HepG2 (cell line): ENCODE measurements at regions not wholly inside any gene's neighbourhood (a gene's known extent, or its start where the extent isn't known, plus 50 kb on each side); places are given as distances from the start of the nearest gene placed in this dataset.

ENCODE experiments used
- ATAC-seq: fragments of 200-7000 bp; cut with Tn5 transposase; 3 replicates; pipeline ENCODE4 v1.9.1; 2020; ENCODE audit warnings: mild to moderate bottlenecking, moderate library complexity
- BruUV-seq: library from RNA; stranded (reverse); fragments of 400-500 nt; replicated peaks from 2 replicates; lab custom pipeline; 2021; lab: Mats Ljungman, UMichigan
- CTCF ChIA-PET: fragments of 300-600 bp; formaldehyde crosslinking; extraction: SDS; loops from one replicate; lab custom pipeline; 2021; ENCODE audit warnings: low total read pairs, inconsistent platforms, low intra/inter-chr PET ratio; lab: Yijun Ruan, JAX
- POLR2A ChIA-PET: fragments of 350-600 bp; sonication (Branson Sonifier 250); formaldehyde crosslinking; loops from one replicate; lab custom pipeline; 2020; ENCODE audit warnings: antibody characterized with exemption, inconsistent platforms; lab: Yijun Ruan, JAX
- DNase-seq: peaks from one replicate; pipeline ENCODE4 v3.0.0-alpha.2; 2015; ENCODE audit warnings: low spot score
- FAIRE-seq: peaks from 3 replicates; lab custom pipeline; 2011; peaks lifted over from hg19 to GRCh38; lab: Jason Lieb, UNC
- H2AFZ ChIP-seq: one replicate; pipeline ENCODE4 v1.6.1; 2011; ENCODE audit warnings: low read length, inconsistent platforms
- H3K27ac ChIP-seq: fragments of 300-600 bp; 3 replicates; pipeline ENCODE4 v1.8.0; 2011; ENCODE audit warnings: mixed run types, mild to moderate bottlenecking, mixed read lengths, low read length, inconsistent platforms; ENCODE audit not compliant: insufficient read depth; ENCODE audit errors: extremely low read length
- H3K27me3 ChIP-seq, 2 experiments: fragments of 200-600 bp in 1 of 2; 2 replicates in 1 of 2; 3 replicates in 1 of 2; pipeline versions ENCODE4 v1.6.0 to v1.8.0; 2011; ENCODE audit warnings: low read length in 2 of 2, mild to moderate bottlenecking in 2 of 2, moderate library complexity in 2 of 2, inconsistent platforms in 1 of 2; ENCODE audit not compliant: insufficient read depth in 2 of 2, control insufficient read depth in 1 of 2
- H3K36me3 ChIP-seq, 2 experiments: fragments of 200-600 bp in 1 of 2; replicated peaks in 1 of 2; 2 replicates in 1 of 2; 3 replicates in 1 of 2; pipeline versions ENCODE4 v1.5.1 to v1.8.0; 2011; ENCODE audit warnings: low read length in 2 of 2, inconsistent platforms in 1 of 2; ENCODE audit not compliant: insufficient read depth in 2 of 2, control insufficient read depth in 1 of 2
- H3K4me1 ChIP-seq: 2 replicates; pipeline ENCODE4 v1.5.1; 2012; ENCODE audit warnings: low read length, inconsistent platforms; ENCODE audit not compliant: insufficient read depth
- H3K4me2 ChIP-seq: 2 replicates; pipeline ENCODE4 v1.6.0; 2011; ENCODE audit warnings: low read depth, low read length, inconsistent platforms
- H3K4me3 ChIP-seq, 3 experiments: fragments of 200-600 bp in 1 of 3; sonication (generic), shearing (Covaris generic) in 1 of 3; replicated peaks in 1 of 3; 2 replicates each; pipeline ENCODE4 v1.5.1; 2011 to 2016; ENCODE audit warnings: low read length in 3 of 3, inconsistent platforms in 2 of 3, low read depth in 2 of 3, mild to moderate bottlenecking in 2 of 3, control low read depth in 1 of 3, mixed read lengths in 1 of 3; ENCODE audit not compliant: insufficient read depth in 1 of 3
- H3K79me2 ChIP-seq: one replicate; pipeline ENCODE4 v1.6.1; 2011; ENCODE audit warnings: low read length, inconsistent platforms; ENCODE audit not compliant: insufficient read depth
- H3K9ac ChIP-seq: 2 replicates; pipeline ENCODE4 v1.6.0; 2011; ENCODE audit warnings: mild to moderate bottlenecking, low read depth, low read length, inconsistent platforms; ENCODE audit not compliant: insufficient read depth
- H3K9me3 ChIP-seq: 2 replicates; pipeline ENCODE4 v1.5.1; 2012; ENCODE audit warnings: mild to moderate bottlenecking, low read length
- H4K20me1 ChIP-seq: 2 replicates; pipeline ENCODE4 v1.6.0; 2011; ENCODE audit warnings: inconsistent platforms, mild to moderate bottlenecking, low read length, moderate library complexity; ENCODE audit not compliant: insufficient read depth
- FOXC1 ChIP-seq: sonication (generic); formaldehyde crosslinking; IDR thresholded peaks from 2 replicates; pipeline ENCODE4 v1.8.0; 2022; ENCODE audit warnings: mild to moderate bottlenecking, missing genetic modification reagents, borderline replicate concordance
- LBX2 ChIP-seq: sonication (generic); formaldehyde crosslinking; IDR thresholded peaks from 2 replicates; pipeline ENCODE4 v1.5.0; 2020; ENCODE audit warnings: missing genetic modification reagents, mild to moderate bottlenecking, borderline replicate concordance
- MED8 ChIP-seq: sonication (generic); formaldehyde crosslinking; IDR thresholded peaks from 2 replicates; pipeline ENCODE4 v1.8.1; 2023; ENCODE audit warnings: mild to moderate bottlenecking, missing genetic modification reagents; ENCODE audit not compliant: insufficient replicate concordance
- MEF2D ChIP-seq: sonication (generic); formaldehyde crosslinking; IDR thresholded peaks from 2 replicates; pipeline ENCODE4 v1.5.1; 2020; ENCODE audit warnings: mild to moderate bottlenecking, missing genetic modification reagents
- RFX1 ChIP-seq: fragments of 450-650 bp; IDR thresholded peaks from 2 replicates; pipeline ENCODE4 v1.6.1; 2017
- TGIF2 ChIP-seq: IDR thresholded peaks from 2 replicates; pipeline ENCODE4 v1.6.1; 2016; ENCODE audit warnings: control low read depth, missing compliant biosample characterization
- TSC22D2 ChIP-seq: sonication (generic); formaldehyde crosslinking; IDR thresholded peaks from 2 replicates; pipeline ENCODE4 v1.5.1; 2020; ENCODE audit warnings: missing genetic modification reagents, mild to moderate bottlenecking, borderline replicate concordance
- ZBTB1 ChIP-seq: sonication (generic); formaldehyde crosslinking; IDR thresholded peaks from 2 replicates; pipeline ENCODE4 v1.4.0; 2020; ENCODE audit warnings: missing genetic modification reagents, borderline replicate concordance
- ZFP82 ChIP-seq: sonication (generic); formaldehyde crosslinking; IDR thresholded peaks from 2 replicates; pipeline ENCODE4 v1.5.1; 2020; ENCODE audit warnings: mild to moderate bottlenecking, missing genetic modification reagents, borderline replicate concordance
- ZNF281 ChIP-seq: sonication (generic); formaldehyde crosslinking; IDR thresholded peaks from 2 replicates; pipeline ENCODE4 v1.4.0; 2020; ENCODE audit warnings: missing genetic modification reagents, borderline replicate concordance
- ZNF337 ChIP-seq: sonication (generic); formaldehyde crosslinking; IDR thresholded peaks from 2 replicates; pipeline ENCODE4 v1.5.1; 2020; ENCODE audit warnings: missing genetic modification reagents, low read depth, mild to moderate bottlenecking, borderline replicate concordance
- WGBS: methylation state at CpG from one replicate; pipeline ENCODE4 v1.1.6; 2017; ENCODE audit warnings: low lambda C conversion rate; 5-methylcytosine and 5-hydroxymethylcytosine counted together
- in situ Hi-C: cut with HindIII; loops from 2 replicates; pipeline ENCODE4 v1.10.0; 2017; ENCODE audit warnings: low pct_unique_long_range_greater_than_20kb; ENCODE audit not compliant: extremely low pct_ligation_motif_present
- intact Hi-C: fragments of 100-400 bp; cut with micrococcal nuclease; formaldehyde crosslinking; loops from one replicate; pipeline ENCODE4 v1.10.0; 2022; ENCODE audit not compliant: unreplicated experiment

- FAIRE-seq (no peak), ATAC-seq (no peak; the same call in 2 of the 3 replicates)
- in situ Hi-C loops = no loop called here
These were observed 294.0 kb downstream of the SOX4 start for GRCh38 chr6:21887231-21888185.

More at GRCh38 chr6:21887231-21888185, 294.0 kb downstream of the SOX4 start:
- POLR2A ChIA-PET = no interaction called here
- Histone ChIP-seq H2AFZ (no peak overlapping the region), H3K4me1 (peaks cover 24% of the 10 kb centered on the region), H4K20me1 (no peaks in the 10 kb centered on the region), H3K9me3 (no peaks in the 10 kb centered on the region)
- peak; percentile 7 for DNase-seq
- no TSS peak for BruUV-seq
- WGBS = 2% methylated on average over 15 of the region's 15 CpGs
- TF ChIP-seq ZNF337 (CRISPR knock-in tag) (no peak), RFX1 (no peak), ZFP82 (CRISPR knock-in tag) (no peak), MED8 (CRISPR knock-in tag) (no peak), MEF2D (CRISPR knock-in tag) (no peak), ZNF281 (CRISPR knock-in tag) (no peak), TSC22D2 (no peak), TGIF2 (CRISPR knock-in tag) (no peak), FOXC1 (CRISPR knock-in tag) (no peak), ZBTB1 (CRISPR knock-in tag) (no peak), LBX2 (CRISPR knock-in tag) (no peak)
- TF ChIP-seq, all 625 proteins: peak for 0
- intact Hi-C loops = no loop called here
- Histone ChIP-seq H3K27ac (no peak overlapping the region), H3K79me2 (no peaks in the 10 kb centered on the region), H3K36me3 (no peaks in the 10 kb centered on the region), H3K27me3 (peaks cover 0 to 10% of the 10 kb centered on the region in 2 experiments; a peak in 1 of 5 replicates), H3K4me3 (no peak overlapping the region), H3K4me2 (no peak overlapping the region), H3K9ac (no peak overlapping the region)
- CTCF ChIA-PET = no interaction called here
